ENCODE measurements at regions not wholly inside any gene's neighbourhood (a gene's known extent, or its start where the extent isn't known, plus 50 kb on each side); places are given as distances from the start of the nearest gene placed in this dataset.

- TF ChIP-seq, protein P1, sequence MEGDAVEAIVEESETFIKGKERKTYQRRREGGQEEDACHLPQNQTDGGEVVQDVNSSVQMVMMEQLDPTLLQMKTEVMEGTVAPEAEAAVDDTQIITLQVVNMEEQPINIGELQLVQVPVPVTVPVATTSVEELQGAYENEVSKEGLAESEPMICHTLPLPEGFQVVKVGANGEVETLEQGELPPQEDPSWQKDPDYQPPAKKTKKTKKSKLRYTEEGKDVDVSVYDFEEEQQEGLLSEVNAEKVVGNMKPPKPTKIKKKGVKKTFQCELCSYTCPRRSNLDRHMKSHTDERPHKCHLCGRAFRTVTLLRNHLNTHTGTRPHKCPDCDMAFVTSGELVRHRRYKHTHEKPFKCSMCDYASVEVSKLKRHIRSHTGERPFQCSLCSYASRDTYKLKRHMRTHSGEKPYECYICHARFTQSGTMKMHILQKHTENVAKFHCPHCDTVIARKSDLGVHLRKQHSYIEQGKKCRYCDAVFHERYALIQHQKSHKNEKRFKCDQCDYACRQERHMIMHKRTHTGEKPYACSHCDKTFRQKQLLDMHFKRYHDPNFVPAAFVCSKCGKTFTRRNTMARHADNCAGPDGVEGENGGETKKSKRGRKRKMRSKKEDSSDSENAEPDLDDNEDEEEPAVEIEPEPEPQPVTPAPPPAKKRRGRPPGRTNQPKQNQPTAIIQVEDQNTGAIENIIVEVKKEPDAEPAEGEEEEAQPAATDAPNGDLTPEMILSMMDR (IDR thresholded peaks at IDR 0.05; ENCODE audit: low read depth, low read length) = no peak
- TF ChIP-seq EZH2phosphoT487 (IDR thresholded peaks at IDR 0.05; ENCODE audit: low read depth) = no peak
Observed at GRCh38 chr14:45362505-45362904, 109.5 kb upstream of the MIS18BP1 start.

All from OCI-LY3 (cell line).